SK-MEL-5 (cell line): ENCODE measurements at regions not wholly inside any gene's neighbourhood (a gene's known extent, or its start where the extent isn't known, plus 50 kb on each side); places are given as distances from the start of the nearest gene placed in this dataset.

Experiments
- DNase-seq: peaks from one replicate; pipeline ENCODE4 v3.0.0-alpha.2; 2016; ENCODE audit warnings: low read depth, low spot score
- in situ Hi-C: cut with HindIII; loops from 2 replicates; pipeline ENCODE4 v1.10.0; 2016; ENCODE audit warnings: low sequenced_read_pairs, high pct_unique_total_duplicates, low pct_unique_long_range_greater_than_20kb

DNA sequence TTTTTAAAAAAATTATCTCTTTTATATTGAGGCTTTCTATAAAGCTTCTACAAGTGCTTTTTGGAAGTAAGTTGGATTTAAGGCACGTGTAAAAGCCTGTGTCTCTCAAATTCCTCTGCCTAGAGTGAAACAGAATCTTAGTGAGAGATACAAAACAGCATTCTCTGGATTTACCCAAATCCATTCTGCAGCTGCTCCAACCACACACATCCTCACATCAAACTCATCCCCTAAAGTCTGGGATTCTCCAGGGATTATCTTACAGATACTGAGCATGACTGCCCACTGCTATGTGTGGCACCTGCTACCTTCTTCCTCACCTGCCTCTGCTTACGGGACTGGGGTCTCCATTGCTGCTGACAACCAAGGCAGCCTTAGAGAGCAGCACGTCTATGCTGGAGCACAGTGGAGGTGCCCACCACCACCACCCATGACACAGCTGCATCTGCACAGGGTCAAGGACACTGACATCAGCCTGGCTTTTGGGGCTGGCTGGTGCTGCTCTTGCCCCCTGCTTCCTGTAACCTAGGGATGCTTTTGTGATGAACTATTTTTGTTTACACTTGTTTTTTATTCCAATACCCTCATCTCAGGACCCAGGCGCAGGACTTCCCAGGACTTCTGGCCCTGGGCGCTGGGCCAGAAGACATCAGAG is 139.2 kb upstream of the NAMPT start:
- in situ Hi-C loops, result no loop called here
- DNase-seq, result no peak

DNA sequence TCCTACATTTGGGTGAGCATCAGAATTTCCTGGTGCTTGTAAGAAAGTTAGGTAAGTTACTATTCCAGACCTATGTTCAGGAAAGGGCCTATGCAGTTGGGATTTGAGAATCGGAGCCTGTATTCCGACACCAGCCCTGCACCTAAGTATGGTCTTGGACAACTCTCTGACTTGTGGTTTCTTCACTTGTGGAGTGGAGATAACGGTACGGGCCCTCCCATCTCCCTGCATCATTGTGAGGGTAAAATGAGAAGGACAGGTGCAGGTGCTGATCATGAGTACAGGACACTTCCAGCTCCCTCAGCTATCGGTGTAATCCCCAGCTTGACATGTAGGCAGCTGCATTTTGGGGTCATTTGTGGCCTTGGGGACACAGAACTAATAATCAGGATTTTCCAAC is 138.3 kb upstream of the NAMPT start:
- no peak for DNase-seq
- in situ Hi-C loops, result no loop called here

DNA sequence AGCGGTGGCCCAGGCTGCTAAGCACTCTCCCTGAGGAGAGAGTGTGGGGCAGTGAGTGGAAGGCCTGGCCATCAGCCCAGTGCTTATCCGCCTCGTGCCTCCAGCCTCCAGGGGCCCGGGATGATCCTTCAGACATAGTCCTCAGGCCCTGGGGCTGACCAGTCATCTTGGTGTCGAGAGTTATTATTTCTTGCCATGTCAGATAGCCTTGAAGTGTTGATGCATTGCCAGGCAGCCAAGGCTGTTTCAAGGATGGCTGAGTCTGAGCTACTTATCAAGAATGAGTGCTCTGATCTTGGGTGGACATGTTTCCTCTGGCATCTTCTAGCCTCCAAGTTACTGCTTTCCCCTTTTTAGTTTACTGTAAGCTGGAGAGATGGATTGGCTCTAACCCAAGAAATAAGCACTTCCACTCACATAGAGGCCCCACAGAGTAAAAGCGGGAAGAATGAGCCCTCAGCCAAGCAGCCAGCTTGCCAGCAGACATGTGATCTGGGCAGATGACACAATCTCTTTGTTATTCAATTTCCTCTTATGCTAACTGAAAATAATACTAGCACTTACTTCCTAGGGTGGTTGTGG is 136.5 kb upstream of the NAMPT start:
- in situ Hi-C loops, result no loop called here
- peak; percentile 87 for DNase-seq

DNA sequence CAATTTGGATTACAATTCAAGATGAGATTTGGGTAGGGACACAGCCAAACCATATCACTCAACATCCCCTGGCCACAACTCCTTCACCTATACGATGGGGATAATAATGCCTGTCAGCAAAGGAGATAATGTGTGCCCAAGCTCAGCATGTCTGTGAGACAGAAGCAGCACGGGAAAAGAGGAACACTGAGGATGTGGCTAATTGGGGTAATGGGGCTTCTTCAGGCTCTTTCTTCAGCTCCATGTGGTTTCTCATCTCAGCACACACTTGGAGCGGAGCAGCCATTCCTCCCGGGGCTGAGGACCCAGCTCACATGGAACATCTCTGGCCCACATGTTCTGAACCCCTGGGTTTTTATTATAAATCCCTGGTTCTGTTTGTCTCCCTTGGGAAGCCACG is 136.0 kb upstream of the NAMPT start:
- DNase-seq, result no peak
- in situ Hi-C loops, result no loop called here

DNA sequence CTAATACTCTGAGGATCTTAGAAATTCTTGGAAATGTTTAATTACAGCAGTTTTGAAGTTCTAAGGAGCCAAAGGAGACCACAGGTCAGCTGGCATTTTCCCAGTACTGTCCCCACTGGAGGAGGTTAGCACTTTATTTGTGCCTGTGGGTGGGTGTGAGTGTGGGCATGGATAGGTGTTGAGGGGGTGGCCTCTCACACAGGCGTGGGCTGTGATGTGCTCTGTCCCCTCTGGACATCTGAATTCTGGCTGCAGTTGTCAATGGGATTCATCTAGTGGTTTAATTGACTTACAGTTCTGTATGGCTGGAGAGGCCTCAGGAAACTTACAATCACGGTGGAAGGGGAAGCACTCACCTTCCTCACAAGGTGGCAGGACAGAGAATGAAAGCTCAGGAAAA is 135.4 kb upstream of the NAMPT start:
- in situ Hi-C loops, result no loop called here
- DNase-seq, result no peak

DNA sequence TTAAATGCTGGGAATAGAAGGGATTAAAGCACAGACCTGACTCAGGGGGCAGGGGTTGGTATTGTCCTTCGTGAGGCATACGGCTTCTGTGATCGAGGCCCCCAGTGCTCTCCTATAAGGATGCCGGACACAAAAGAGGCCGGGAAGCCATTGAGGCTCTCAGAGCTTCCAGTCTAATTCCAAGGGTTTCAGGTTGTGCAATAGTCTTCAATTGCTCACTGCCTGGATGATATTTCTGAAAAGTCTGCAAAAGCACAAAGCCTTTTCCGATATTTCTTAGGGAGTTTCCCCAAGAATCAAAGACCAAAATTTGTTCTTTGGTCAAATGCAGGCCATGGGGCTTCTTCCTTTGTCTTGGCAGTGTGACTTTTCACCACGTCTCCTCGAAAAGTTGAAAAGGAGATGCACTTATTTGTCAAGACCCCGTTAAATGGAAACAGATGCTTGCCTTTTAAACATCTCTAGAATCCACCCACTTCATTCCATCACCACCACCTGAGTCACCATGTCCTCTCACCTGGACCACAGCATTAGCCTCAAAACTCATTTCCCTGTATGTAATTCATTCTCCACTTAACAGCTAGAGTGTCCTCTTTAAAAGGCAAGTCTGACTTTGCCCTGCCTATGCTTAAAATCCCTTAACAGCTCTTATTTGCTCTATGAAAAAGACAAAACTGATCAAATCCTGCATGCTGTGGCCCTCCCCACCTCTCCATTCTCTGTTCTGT is 134.8 kb upstream of the NAMPT start:
- DNase-seq, result no peak
- in situ Hi-C loops, result no loop called here

DNA sequence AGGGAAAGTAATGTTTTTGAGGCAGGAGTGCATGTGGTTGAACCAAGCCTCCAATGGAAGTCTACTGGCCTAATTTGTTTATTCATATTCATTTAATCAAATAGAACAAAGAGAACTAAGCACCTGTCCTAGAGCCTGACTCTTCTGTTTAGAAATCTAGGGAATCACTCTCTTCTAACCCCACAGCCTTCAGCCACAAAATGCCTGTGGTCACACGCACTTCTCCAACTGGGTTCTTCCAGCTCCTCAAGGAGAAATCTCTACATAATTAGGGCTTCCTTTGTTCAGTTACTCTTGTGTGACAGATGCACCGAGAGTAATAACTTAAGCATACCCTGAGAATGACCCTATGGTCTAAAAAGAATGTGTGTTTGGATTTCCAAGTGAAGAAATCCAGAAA is 133.7 kb upstream of the NAMPT start:
- in situ Hi-C loops, result no loop called here

DNA sequence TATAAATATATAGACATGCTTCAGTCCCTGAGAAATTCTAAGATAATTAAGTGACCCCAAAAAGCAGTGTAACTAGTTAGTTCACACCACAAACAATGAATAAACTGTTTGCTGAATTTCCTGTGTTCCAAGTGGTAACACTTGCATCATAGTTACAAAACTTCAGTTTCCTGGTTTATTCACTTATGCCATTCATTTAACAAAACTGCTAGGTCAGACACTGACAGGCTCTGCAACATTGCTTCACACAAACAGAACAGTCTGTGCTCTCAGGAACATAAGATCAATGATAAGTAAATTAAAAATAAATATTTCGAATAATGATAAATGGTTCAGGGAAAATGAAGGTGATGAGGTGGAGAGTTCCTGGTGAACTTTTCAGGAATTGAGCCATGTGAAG is 133.3 kb upstream of the NAMPT start:
- in situ Hi-C loops, result no loop called here
- DNase-seq, result peak; percentile 70

More for the DNA sequence above, 133.7 kb upstream of the NAMPT start:
- peak; percentile 28 for DNase-seq

DNA sequence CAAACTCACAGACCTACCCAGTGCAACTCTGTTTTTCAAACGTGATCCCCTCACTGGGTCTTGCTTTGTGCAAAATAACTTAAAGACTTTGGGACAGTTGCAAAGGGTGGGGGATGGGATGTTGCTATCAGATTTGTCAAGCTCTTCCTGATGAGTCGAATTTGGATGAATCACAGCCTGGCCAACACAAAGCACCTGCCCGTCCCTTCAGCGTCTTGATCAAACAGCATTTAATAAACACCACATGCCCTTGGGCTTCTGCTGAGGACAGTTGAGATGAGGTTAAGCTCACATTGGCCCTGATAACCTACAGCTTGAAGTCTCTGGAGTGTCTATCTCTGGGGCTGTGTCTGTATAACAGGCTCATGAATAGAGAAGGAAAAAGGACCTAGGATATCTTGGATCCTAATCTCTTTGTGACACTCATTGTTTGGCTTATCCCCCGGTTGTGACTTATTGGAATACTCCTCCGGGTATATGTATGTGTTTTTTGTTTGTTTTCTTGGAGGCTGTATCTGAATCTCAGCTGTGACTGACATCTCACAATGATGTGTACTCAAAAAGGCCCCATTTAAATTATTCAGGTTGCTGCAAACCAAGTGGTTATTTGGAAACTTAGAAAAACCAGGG is 132.6 kb upstream of the NAMPT start:
- no peak for DNase-seq
- in situ Hi-C loops, result no loop called here

DNA sequence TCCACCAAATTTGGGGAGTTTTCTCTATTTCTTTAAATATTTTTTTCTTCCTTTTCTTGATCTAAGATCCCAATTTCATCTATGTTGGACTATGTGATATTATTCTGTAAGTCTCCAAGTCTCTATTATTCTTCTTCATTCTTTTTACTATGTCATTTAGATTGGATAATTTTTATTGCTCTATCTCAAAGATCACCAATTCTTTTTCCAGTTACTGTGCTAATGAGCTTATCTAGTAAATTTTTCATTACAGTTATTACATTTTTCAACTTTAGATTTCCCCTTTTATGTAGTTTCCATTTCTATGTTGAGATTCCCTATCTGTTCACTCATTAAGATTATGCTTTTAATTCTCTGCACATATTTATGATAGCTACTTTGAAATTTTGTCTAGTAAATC is 131.6 kb upstream of the NAMPT start:
- DNase-seq, result no peak
- in situ Hi-C loops, result no loop called here

DNA sequence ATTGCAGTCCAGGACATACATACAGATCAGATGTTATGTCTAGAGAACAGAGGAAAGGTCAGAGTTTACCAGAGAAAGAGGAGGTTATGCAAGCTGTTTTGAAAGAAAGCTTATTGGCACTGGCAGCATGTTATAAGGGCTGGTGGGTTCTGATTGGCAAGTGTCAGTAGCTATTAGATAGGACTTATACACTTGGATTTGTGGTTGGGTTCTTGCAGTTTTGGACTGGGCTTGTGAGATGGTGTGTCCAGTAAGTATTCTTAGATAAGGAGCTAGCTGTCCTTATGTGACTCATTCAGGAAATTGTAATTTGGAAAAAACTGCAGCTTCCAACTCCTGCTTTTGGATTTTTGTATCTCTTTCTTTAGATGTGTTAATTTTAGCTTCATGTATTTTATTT is 130.7 kb upstream of the NAMPT start:
- no peak for DNase-seq
- in situ Hi-C loops, result no loop called here

DNA sequence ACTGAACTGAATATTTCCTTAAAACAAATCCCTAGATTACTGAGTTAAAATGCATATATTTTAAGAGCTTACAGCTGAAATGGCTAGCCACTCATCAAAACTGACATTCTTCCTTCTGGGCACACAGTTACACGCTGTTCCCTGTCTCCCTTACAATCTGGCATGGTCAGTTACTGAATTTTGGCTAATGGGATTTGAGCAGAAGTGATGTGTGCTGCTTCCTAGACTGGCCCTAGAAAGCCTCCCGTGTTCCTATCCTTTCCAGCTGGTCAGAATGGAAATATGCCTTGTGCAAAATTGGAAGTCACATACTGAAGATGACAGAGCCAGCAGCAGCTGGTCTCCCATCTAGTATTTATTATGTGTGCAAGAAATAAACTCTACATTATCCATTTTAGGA is 128.7 kb upstream of the NAMPT start:
- no peak for DNase-seq
- in situ Hi-C loops, result no loop called here

DNA sequence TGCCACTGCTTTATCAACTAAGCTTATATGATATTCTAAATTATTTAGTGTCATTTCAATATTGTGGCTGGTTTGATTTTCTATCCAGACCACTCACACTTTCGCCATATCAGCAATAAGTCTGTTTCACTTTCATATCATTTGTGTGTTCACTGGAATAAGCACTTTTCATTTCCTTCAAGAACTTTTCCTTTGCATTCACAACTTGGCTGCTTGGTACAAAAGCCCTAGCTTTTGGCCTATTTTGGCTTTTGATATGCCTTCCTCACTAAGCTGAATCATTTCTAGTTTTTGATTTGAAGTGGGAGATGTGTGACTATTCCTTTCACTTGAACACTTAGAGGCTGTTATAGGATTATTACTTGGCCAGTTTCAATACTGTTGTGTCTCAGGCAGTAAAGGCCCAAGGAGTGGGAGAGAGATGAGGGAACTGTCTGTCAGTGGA is 120.9 kb upstream of the NAMPT start:
- DNase-seq, result no peak
- in situ Hi-C loops, result no loop called here

DNA sequence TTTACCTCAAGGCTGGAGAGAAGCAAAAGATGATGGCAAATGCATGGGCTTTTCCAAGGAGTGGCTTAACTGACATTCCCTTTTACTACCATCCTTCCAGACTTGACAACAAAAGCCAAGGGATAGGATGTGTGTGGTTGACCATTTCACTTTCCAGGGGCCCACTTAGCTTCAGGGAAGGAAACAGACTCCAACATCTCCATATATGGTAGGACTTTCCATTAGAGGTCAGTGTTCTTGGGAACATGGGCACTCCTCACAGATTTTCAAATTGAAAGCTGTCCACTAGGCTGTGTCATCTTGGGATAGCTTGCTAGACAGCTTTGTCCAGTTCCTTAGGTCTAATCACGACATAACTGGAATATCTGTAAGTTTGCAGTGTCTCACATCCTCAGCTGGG is 118.1 kb upstream of the NAMPT start:
- no peak for DNase-seq
- in situ Hi-C loops, result no loop called here

DNA sequence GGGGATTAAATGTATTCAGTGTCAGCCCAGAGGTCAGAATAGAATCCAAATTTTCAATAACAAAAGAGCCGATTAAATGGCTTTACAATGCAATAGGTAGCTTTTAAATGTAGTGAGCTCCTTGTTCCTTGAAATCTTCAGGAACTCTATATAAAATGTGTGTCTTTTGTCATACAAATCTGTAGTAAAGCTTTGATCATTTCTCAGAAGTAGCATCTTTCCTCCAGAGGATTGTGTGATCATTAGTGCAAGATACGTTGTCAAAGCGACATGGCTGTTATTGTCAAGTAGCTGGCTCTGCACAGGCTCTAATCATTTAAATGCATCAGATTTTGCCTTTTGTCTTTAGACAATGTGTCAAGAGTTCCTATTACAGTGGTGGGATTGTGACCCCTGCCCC is 116.1 kb upstream of the NAMPT start:
- in situ Hi-C loops, result no loop called here

DNA sequence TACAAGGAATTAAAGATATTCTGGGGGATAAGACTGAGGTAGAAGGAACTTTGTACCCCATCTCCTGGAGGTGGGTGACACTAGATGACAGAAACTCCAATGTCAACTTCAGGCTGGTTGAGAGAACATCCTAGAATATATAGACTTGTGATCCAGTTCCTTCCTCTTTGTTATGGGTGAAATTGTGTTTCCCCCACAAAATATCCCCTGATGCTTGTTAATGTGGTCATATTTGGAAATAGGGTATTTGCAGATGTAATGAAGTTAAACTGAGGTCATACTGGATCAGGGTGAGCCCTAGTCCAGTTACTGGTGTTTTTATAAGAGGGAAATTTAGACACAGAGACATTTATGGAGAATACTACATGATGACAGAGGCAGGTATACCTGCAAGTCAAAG is 114.0 kb upstream of the NAMPT start:
- in situ Hi-C loops, result no loop called here
- DNase-seq, result no peak

More for the DNA sequence above, 116.1 kb upstream of the NAMPT start:
- no peak for DNase-seq

DNA sequence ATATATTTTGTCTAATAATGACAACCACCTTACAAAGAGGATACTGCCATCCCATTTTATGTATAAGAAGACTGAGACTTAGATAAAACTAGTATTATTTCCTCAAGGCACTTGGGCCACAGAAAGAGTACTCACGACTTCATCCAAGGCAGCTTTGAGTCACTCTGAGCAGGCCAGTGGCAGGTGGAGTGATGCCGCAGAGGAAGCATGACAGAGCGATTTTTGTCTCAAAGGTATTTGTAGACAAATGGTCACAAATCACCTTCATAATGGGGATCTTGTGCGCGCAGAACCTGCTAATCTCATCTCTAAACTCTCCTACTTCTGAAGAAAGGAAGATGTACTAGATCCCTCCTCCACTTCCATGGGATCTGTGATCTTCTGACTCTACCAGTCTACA is 113.2 kb upstream of the NAMPT start:
- DNase-seq, result no peak
- in situ Hi-C loops, result no loop called here

DNA sequence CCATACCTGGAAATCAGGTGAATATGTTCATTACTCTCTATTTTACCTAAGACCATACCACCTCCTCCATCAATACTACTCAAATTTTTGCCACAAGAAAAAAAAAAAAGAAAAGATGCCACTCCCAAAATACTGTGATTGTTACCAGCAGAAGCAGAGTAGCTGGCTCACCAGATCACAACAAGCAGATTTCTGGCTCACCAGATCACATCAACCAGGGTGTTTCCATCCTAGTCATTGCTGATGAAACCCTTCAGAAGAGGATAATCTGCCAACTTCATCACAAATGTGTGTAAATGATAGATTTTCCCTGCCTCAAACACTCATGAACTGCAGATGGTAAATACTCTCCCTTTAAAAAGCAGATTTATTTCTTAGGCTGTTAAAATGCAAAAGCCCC is 109.7 kb upstream of the NAMPT start:
- in situ Hi-C loops, result no loop called here

More for the DNA sequence above, 109.7 kb upstream of the NAMPT start:
- no peak for DNase-seq
